ENCODE measurements at regions not wholly inside any gene's neighbourhood (a gene's known extent, or its start where the extent isn't known, plus 50 kb on each side); places are given as distances from the start of the nearest gene placed in this dataset.

- TF ChIP-seq CTCF (IDR thresholded peaks at IDR 0.05; ENCODE audit: low read length): no peak
- no peak for TF ChIP-seq EZH2 (optimal IDR thresholded peaks at IDR 0.05; ENCODE audit: low read depth, low read length)
These were observed 92.6 kb upstream of the PRKD1 start for GRCh38 chr14:30020271-30020670.
